T follicular helper cell (primary cell): ENCODE measurements at regions not wholly inside any gene's neighbourhood (a gene's known extent, or its start where the extent isn't known, plus 50 kb on each side); places are given as distances from the start of the nearest gene placed in this dataset.

Experiments
- DNase-seq: peaks from one replicate; pipeline ENCODE4 v3.0.0-alpha.2; 2020; ENCODE audit warnings: low read depth

DNA sequence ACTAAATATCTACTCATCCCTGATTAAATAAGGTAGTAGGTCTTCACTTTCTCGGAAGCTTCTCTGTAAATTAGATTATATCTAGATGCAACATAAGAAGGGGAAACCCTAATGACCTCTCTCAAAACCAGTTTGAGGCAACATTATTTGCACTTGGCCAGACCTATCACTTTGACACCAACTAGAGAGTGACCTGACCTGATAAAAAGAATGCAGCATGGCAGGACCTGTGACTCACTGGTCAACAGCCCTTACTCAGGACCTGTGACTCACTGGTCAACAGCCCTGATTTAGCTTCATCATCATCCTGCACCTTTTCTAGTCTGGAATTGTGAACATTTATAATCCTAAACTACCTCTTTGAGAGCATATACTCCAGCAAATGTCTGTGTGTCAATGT is 1957.7 kb upstream of the CELF4 start:
- DNase-seq: no peak

DNA sequence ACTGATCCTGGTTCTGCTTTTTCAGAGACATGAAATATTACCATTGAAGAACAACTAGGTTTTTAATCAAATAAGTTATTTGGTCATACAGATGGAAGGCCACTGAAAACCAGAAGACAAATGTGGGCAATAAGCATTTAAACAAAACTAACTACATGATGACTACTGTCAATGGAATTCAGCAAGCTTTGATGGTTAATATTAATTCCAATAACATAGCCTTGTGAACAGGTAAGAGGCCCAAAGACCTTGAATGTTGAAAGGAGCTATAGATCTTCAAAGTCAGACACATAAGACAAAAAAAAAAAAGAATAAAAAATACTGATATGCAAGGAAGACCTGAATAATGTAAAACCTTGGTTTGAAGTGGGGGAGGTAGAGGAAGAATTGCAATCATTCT is 1955.6 kb upstream of the CELF4 start:
- no peak for DNase-seq

DNA sequence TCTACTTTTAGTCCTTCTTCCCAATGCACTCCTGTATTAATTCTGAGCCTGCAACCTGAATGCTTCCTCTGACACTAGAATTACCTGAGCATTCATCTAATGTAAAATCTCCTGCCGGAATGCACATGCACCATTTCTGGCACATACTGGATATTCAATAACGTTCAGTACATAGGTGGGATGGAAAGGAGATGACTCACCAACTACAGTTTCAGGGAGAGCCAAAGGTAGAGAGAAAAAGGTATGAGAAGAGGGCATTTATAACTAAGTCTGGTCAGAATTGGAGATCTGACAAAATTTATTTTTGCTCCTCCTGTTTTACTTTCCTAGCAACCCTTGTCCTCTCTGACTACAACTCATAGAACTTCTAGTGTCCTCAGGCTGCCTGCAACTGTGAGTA is 1954.1 kb upstream of the CELF4 start:
- no peak for DNase-seq

DNA sequence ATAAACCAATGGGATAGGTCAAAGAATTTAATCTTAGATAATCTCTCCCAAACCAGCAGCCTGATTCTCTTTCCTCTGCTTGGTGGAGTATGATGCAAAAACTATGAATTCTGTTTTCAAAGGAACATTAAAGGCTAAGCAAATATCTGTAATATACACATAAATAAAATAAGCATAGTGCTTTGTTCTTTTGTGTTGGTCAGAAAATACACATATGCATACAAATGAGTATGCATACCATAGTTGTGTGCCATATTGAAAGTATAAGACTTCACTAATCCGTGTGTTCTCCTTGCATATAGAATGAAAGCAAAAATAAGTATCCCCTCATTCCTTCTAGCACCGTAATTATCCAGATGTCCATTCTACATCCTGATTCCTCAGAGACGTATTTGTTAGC is 1949.7 kb upstream of the CELF4 start:
- no peak for DNase-seq

DNA sequence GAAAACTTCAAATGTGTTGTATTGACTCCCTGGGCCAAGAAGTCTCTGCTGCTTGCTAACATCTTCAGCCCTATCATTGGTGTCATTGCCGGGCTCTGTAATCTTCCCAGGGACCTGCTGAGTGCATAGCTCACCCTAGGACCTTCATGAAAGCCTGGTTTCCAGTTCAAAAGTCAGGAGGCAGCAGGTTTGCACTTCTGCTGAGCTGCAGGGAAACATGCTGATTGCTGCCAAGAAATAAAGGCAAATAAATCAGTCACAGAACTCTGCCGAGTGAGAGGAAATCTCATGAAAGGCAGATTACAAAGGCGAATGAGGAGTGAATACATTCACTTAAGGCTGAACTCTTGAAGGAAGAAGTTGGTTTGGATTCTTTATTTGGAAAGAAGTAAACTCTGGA is 1947.6 kb upstream of the CELF4 start:
- no peak for DNase-seq

DNA sequence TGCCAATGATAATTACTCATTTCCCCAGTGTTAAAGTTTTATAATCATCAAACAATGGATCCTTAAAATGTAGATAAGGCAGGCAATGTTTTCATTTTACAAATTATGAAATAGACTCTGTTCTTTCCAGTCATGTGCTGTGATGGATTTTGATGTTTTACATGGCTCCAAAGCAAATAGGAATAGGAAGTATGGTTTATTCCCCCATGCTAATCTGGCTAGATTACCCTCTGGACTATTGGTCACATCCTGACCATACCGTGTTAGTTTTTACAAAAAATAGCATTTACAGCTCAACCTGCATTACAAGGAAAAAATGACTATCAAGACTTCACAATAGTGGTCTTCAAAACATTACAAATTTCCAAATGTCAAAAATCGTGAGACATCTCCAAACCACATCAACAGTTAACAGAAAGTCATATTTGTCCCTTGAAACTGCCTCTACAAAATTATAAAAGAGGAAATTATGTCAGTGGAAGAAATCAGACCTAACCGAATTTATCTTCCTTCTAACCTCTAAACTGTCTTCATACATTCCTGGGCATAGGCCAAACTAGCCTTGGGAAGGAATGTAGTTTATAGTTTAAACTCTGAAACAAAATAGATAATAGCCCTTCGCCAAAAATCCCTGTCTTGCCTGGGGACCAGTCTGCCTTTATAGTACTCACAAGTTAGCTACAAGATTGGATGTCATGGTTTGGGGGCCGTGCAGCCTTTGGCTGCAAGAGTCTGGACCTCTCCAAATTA is 1941.2 kb upstream of the CELF4 start:
- no peak for DNase-seq

DNA sequence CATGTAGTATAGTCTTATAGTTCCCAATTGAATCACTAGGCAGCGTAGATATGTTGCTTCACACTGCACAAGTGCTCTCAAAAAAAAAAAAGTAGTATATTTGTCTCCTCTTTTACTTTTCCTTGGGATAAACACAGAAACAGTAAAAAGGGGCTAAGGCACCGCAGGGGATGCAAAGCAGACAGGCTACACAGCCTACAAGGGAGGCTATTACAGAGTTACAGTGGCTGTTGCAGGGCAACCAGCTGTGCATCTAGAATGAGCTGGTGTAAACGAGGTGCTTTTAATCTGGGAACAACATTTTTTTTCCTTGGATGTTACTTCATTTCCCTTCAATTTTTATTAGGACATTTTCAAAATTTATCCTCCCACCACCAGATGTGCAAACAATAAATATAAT is 1934.7 kb upstream of the CELF4 start:
- no peak for DNase-seq

DNA sequence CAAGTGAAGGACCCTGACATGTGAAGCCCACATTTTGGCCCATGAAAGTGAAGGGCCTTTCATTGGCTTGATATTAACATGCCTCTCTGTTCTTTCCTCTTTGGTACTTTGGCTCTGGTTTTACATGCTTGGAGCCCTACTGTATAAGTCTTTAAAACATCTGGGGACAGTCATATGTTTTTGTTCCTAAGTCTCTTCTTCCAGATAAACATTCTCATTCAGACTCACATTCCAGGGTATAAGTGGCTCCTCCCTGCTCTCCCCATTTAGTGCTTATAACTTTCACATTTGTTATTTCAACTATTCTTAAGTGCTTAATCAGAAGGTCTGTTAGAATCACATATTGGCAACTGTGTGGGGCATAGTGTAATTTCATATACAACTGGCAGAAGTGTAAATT is 1932.2 kb upstream of the CELF4 start:
- DNase-seq: no peak

DNA sequence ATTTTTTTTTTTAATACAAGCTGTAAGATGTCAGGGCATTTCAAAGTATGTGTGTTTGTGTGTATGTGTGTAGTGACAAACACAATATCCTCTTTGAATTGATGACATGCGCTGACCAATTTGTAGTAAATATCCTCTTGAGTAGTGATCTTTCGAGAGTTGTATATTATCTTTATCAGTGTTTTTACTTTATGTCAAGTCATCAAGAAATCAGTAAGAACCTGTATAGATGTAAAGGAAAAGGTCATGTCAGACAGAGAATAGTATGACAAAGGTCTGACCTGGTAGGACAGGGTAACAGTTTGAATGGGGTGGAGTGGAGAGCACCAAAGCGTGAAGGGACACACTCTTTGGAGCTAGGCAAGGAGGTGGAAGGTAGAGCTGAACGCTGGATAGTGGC is 1931.4 kb upstream of the CELF4 start:
- DNase-seq: no peak

DNA sequence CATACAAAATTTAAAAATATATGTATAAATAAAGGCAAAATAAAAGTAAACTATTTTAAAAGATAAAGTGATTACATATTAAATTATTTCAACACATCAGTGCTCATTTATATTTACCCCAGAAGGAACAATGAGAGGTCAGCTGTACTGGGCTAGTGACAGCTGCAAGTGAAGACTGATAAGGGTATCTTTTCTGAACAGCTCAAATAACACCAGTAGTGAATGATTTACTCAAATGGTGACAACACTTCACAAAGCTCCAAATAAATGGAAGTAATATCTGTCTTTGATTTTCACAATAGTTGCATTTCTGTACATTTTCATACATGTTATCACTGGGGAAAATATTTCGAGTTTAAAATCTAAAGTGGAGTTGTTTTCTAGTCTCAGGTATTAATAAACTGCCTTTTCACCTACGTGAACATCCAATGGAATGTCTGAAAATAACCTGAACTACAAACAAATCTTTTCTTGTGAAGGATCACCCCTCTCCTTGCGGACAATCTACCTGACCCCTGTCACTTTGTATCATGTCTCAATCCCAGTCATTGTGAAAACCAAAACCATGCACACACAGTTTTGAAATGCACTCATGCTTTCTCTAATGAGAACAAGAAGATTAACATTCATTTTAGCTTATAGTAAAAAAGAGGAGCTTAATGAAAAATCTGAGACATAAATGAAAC is 1928.8 kb upstream of the CELF4 start:
- no peak for DNase-seq

DNA sequence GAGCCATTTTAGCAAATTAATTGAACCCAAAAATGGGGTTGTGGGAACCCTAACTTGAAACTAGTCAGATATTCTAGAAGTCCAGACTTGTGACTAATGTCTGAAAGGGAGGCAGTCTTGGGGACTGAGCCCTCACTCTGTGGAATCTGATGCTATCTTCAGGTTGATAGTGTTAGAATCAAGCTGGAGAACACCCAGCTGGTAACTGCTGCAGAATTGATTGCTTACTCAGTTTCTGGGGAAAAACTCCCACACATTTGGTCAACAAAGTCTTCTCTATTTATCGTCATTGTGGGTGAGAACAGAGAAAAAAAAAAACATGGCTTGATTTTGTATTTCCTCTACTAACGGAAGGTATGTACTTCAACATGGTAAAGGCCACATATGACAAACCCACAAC is 1925.8 kb upstream of the CELF4 start:
- DNase-seq: no peak

DNA sequence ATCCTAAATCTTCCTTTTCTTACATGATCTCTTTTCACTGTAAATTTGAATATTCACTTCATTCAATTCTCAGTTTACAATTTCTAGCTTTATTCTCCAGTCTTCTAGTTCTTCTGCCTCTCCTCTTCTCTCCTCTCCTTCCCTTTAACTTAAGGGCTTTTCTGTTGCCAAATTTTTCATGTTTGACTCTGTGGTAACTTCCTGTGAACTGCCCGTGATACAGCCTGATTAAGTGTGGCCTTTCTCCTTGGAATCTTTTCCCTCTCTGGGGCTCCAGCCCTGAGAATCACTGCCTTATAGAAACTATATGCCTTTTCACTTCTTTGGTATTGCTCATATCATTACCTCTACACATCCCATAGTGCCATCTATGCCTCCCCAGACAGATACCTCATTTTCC is 1923.8 kb upstream of the CELF4 start:
- no peak for DNase-seq

DNA sequence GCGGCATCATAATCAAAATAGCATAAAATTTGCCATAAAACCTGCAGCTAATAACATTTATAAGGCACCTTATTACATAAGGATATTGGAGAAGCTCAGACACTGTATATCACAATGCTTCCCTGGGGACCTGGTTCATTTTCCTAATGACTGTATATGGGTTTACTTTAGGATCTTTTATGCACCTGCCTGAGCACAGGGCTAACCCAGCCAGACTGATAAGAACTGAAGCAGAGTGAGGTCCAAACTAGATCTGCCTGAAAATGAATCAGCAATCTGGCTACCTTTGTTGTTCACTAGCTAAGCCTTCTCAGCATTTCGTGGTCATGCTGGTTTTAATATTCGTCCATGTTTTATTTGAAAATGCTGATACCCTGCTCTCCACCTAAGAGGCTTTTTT is 1922.3 kb upstream of the CELF4 start:
- no peak for DNase-seq

DNA sequence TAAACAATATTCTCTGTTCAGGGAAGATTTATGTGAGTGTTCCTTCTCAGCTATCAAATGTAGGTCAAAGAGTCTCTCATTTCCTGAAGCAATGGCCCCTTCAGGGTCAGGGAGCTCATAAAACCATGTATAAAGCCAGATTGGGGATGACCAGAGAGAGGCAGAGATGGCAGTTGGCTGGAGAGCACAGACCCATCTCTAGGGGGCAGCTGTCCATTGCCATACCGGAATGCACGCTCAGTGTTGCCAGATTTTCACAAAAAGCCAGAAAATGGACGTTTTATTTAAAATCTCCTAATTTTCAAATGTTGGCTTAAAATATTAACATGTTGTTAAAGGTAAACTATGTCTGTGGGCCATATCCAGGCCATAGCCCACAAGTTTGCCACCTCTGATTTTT is 1920.7 kb upstream of the CELF4 start:
- no peak for DNase-seq

DNA sequence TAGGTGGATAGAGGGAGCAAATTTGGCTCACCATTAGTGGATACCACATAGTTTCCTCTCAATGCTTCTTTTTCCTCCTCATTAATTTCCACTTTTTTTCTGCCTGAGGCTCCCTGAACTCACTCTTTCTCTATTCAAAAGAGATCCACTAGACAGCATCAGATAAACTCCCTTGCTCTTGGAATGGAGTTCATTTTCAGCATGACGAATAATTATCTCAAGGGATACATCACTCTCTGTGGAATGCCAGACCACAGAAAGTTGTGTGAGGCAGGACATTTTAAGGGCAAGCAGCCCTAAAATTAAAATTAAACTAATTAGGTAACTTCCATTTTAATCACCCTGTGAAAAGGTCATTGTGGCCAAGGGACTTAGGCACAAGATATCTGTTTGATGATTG is 1920.1 kb upstream of the CELF4 start:
- no peak for DNase-seq

DNA sequence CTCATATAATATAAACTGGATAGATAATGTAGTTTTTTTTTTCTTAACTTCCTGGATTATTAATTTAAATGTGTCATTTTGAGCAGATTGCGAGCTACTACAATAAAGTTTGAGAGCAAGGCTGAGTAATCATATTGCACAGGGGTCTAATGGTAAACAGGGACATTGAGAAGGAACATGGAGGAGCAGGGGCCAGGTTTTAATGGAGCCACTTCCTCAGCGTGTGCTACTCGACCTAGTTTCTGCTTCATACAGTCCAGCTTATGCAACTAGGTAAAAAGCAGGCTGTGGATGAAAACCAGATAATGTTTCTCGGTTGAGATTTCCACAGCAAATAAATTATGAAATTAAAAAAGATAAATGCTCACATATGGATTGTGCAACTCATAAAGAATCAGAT is 1915.7 kb upstream of the CELF4 start:
- no peak for DNase-seq

DNA sequence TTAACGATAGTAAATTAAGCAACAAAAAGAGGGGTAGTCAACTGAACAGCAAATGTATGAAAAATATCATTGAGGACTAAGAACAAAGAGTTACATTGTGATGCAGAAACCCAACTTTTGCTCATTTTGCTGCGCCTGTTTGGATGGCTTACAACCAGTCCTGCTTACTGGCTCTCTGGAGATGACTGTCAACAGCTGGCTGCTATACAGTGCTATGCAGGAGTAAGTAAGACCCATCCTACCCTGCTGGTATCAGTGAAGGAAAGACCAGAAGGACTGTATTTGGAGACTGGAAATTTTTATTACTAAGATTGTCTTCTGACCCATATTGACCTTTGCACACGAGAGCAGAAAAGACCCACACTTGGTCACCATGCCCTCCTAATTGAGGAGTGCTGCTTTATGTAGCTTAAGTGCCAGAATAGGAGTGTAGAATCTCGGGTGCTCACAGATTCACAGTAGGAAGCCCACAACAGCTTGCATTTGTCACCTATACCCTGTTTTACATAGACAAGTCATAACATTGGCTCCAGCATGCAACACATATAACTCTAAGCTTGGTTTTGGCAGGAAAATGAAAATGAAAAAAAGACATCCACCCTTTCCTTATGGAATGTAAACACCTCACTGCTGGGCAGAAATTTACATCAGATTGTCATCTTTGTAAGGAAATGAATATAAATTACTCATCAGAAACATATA is 1915.0 kb upstream of the CELF4 start:
- DNase-seq: no peak

DNA sequence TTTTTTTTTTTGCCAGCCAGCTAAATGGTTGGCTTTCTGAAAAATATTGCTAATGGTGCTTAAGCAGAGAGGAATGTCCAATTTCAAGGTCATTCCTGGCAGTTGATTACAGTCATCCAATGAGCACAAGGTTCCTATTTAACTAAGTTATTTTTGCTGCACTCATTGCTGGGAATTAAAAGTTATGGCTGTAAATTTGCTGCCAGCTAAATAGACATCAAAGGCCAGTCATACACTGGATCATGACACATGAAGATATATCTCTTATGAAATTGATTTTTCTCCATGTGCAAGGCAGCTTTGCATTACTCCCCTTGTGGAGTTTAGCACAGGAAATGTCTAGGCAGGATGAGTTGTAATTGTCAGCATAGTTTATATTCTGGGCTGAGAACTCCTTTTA is 1898.4 kb upstream of the CELF4 start:
- DNase-seq: no peak

DNA sequence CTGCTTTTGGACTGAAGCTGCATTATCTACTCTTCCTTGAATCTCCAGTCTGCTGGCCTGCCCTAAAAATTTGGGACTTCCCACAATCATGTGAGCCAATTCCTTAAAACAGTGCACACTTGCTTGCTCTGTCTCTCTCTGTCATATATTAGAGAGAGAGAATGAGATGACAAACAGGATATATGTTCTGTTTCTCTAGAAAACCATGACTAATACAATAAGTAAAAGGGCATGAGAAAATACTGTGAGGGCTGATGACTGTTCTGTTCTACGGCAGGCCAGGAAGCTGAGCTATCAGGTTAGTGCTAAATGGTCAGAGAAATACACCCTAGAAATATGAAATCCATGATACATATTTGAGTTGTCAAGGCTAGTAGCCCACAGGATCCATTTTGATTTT is 1896.8 kb upstream of the CELF4 start:
- DNase-seq: no peak

DNA sequence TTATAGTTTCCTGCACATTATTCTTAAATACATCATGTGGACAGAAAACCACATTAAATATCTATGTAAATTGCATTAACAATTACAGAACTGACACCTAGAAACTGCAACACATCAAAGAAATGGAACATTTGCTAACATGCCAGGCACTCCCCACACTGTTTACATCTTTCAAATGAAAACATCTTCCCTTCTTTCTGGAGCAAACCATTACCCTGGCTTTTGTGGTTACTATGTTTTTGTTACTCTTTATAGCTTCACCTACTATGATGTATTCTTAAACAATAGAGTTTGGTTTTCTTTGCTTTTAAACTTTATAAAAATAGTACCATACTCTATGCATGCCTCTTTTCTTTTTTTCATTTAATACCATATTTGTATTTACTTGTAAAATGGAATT is 1894.5 kb upstream of the CELF4 start:
- no peak for DNase-seq

DNA sequence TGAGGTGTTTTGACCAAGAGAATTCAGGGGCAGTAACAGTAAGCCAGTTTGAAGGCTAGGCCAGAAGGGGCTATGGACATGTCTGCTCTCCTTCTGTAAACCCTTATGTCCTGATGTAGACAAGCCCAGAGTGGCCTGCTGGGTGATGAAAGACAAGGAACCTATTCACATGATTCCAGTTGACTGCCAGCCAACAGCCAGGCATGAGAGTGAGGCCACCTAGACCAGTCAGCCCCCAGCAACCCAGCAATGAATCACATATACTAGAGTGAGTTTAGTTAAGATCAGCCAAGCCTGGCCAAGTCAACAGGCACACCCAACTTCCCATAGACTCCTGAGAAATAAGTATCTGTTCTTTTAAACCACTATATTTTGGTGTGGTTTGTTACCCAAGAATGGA is 1889.7 kb upstream of the CELF4 start:
- no peak for DNase-seq

DNA sequence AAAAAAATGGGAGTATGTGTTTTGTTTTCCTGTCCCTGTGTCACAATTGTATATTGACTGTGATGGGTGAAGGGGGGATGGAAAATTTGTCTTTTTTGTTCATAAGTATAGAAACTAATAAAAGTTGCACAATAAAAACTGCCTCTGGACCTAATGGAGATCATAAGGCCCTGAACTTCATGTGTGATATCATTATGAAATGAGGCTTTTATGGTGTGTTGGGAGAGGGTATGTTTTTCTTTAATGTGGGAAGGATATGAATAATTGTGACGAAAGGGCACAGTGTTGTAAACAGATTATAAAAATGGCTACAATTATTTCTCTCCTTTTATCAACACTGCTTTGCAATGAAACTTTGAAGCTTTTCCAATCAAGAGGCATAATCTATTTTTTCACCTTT is 1889.3 kb upstream of the CELF4 start:
- no peak for DNase-seq

DNA sequence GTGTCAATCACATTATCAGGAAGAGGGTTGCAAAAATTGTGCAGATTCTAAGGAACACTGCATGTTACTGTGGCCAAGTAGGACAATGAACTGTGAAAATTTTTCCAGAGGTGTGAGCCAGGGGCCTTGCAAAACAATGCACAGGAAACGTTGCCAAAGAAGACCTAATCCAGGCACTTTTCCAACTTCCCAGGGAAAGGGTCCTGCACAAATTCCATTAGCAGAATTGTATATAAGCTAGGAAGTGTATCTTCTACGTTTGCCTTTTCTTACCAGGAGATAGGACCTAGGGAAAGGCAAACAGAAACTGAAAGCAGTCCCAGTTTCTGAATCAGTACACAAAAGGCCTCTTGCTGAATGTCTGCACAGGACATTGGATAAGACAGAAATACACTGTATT is 1888.3 kb upstream of the CELF4 start:
- DNase-seq: no peak
